ENCODE measurements at regions not wholly inside any gene's neighbourhood (a gene's known extent, or its start where the extent isn't known, plus 50 kb on each side); places are given as distances from the start of the nearest gene placed in this dataset.
A peak's percentile ranks its signal among the peaks of the same experiment; 100 is the strongest.
"Not testable (repeated sequence)": the region's sequence is repeated elsewhere in the genome, so short reads cannot be mapped to it uniquely, and the experiment has no call there.

- peak overlapping the region; percentile 43 for H3K27ac ChIP-seq (ENCODE audit: insufficient read length, low read depth, low read length)
- Mint-ChIP-seq H3K27ac (peak overlapping the region; percentile 73 to 96 (median 94)), H3K36me3 (ENCODE audit: insufficient read depth in 1 of 3, low read depth in 3 of 3) (peaks cover 0 to 2% (median 0%) of the 10 kb centered on the region in 3 experiments; a peak in 2 of 7 replicates), H3K4me3 (no peak overlapping the region), H3K9me3 (no peaks in the 10 kb centered on the region), H3K4me1 (peaks cover 23 to 39% of the 10 kb centered on the region in 2 experiments), H3K27me3 (ENCODE audit: low read depth) (no peaks in the 10 kb centered on the region)
- H4K8ac ChIP-seq (replicated peaks; ENCODE audit: insufficient read length, low read depth, low read length) = no peak overlapping the region
- H2BK15ac ChIP-seq (ENCODE audit: low read depth, low read length) = no peak overlapping the region
- H3K14ac ChIP-seq (ENCODE audit: insufficient read depth, low read length) = no peak overlapping the region
- H3K79me2 ChIP-seq (ENCODE audit: insufficient read depth, low read length) = no peaks in the 10 kb centered on the region
- no peaks in the 10 kb centered on the region for H4K20me1 ChIP-seq (ENCODE audit: control insufficient read depth, insufficient read depth, insufficient read length)
- H3K23me2 ChIP-seq (ENCODE audit: insufficient read length, low read depth, low read length, poor library complexity, severe bottlenecking) = no peaks in the 10 kb centered on the region
- DNase-seq = no peak
- H4K91ac ChIP-seq (ENCODE audit: insufficient read length, low read depth, low read length) = no peak overlapping the region
- no peaks in the 10 kb centered on the region for H3K27me3 ChIP-seq (ENCODE audit: insufficient read depth, low read length)
- H2BK5ac ChIP-seq (ENCODE audit: insufficient read length, low read length) = no peak overlapping the region
- no peak overlapping the region for H3K23ac ChIP-seq (ENCODE audit: insufficient read length, low read depth, low read length)
- no peak overlapping the region for H3K4me2 ChIP-seq (ENCODE audit: insufficient read depth, insufficient read length, low read length)
- H3K56ac ChIP-seq (ENCODE audit: insufficient read length, low read depth, low read length) = no peak overlapping the region
- H3K9me3 ChIP-seq (ENCODE audit: control insufficient read depth, low read depth, low read length) = no peaks in the 10 kb centered on the region
- WGBS (ENCODE audit: extremely low coverage, insufficient read length, low lambda C conversion rate) = no CpG with 5 or more reads among the region's 4 CpGs
- H3T11ph ChIP-seq (ENCODE audit: low read length) = no peak overlapping the region
- H3K9ac ChIP-seq (ENCODE audit: extremely low read depth, insufficient read length, low read length) = no peak overlapping the region
- H2AFZ ChIP-seq (ENCODE audit: low read length) = no peak overlapping the region
- no peak overlapping the region for H3K18ac ChIP-seq (ENCODE audit: insufficient read length, low read depth, low read length)
- H2AK5ac ChIP-seq (ENCODE audit: insufficient read length, low read length) = no peak overlapping the region
- H2BK20ac ChIP-seq (ENCODE audit: low read depth, low read length, poor library complexity, severe bottlenecking) = no peak overlapping the region
- H2BK120ac ChIP-seq (ENCODE audit: low read depth, low read length, poor library complexity, severe bottlenecking) = no peak overlapping the region
- no peak for TF ChIP-seq CTCF (conservative IDR thresholded peaks at IDR 0.05)
- no peaks in the 10 kb centered on the region; the same call in 1 of the 2 replicates for H3K4me1 ChIP-seq (ENCODE audit: insufficient read depth, low read length)
- H4K5ac ChIP-seq (ENCODE audit: insufficient read length, low read depth, low read length) = no peak overlapping the region
- H2BK12ac ChIP-seq (ENCODE audit: insufficient read length, low read depth, low read length) = no peak overlapping the region
- H3K79me1 ChIP-seq (ENCODE audit: insufficient read depth, low read depth, low read length, poor library complexity, severe bottlenecking) = no peaks in the 10 kb centered on the region
- H3K4ac ChIP-seq (ENCODE audit: low read depth, low read length) = no peak overlapping the region
Observed at GRCh38 chr15:35246451-35246850, 161.4 kb upstream of the NANOGP8 start.

- no CpG with 5 or more reads among the region's 2 CpGs for WGBS (ENCODE audit: extremely low coverage, insufficient read length, low lambda C conversion rate)
- H2BK12ac ChIP-seq (ENCODE audit: insufficient read length, low read depth, low read length); H4K5ac ChIP-seq (ENCODE audit: insufficient read length, low read depth, low read length); H3K4me1 ChIP-seq (ENCODE audit: insufficient read depth, low read length); H2BK120ac ChIP-seq (ENCODE audit: low read depth, low read length, poor library complexity, severe bottlenecking); H3T11ph ChIP-seq (ENCODE audit: low read length); H2AK5ac ChIP-seq (ENCODE audit: insufficient read length, low read length); H3K9me3 ChIP-seq (ENCODE audit: control insufficient read depth, low read depth, low read length); H3K36me3 Mint-ChIP-seq (ENCODE audit: insufficient read depth in 1 of 3, low read depth in 3 of 3); H3K27me3 Mint-ChIP-seq (ENCODE audit: low read depth); H3K4ac ChIP-seq (ENCODE audit: low read depth, low read length); H2AFZ ChIP-seq (ENCODE audit: low read length); H3K14ac ChIP-seq (ENCODE audit: insufficient read depth, low read length); H4K8ac ChIP-seq (replicated peaks; ENCODE audit: insufficient read length, low read depth, low read length); H2BK20ac ChIP-seq (ENCODE audit: low read depth, low read length, poor library complexity, severe bottlenecking); H3K18ac ChIP-seq (ENCODE audit: insufficient read length, low read depth, low read length); H3K56ac ChIP-seq (ENCODE audit: insufficient read length, low read depth, low read length); H3K79me2 ChIP-seq (ENCODE audit: insufficient read depth, low read length); H4K91ac ChIP-seq (ENCODE audit: insufficient read length, low read depth, low read length); H3K4me2 ChIP-seq (ENCODE audit: insufficient read depth, insufficient read length, low read length); H3K79me1 ChIP-seq (ENCODE audit: insufficient read depth, low read depth, low read length, poor library complexity, severe bottlenecking); H3K23ac ChIP-seq (ENCODE audit: insufficient read length, low read depth, low read length); H2BK5ac ChIP-seq (ENCODE audit: insufficient read length, low read length); H3K27me3 ChIP-seq (ENCODE audit: insufficient read depth, low read length); H3K9ac ChIP-seq (ENCODE audit: extremely low read depth, insufficient read length, low read length); H2BK15ac ChIP-seq (ENCODE audit: low read depth, low read length); H3K9me3 Mint-ChIP-seq; H4K20me1 ChIP-seq (ENCODE audit: control insufficient read depth, insufficient read depth, insufficient read length); H3K23me2 ChIP-seq (ENCODE audit: insufficient read length, low read depth, low read length, poor library complexity, severe bottlenecking); DNase-seq: not testable (repeated sequence)
- Mint-ChIP-seq H3K4me3 (0 out of 5 replicates have a peak overlapping the region, but pooled peaks of 1 of the 2 experiments have one; percentile 38), H3K27ac (peak overlapping the region; percentile 73 to 96 (median 94)), H3K4me1 (peaks cover 23 to 35% of the 10 kb centered on the region in 2 experiments)
- peak overlapping the region; percentile 43 for H3K27ac ChIP-seq (ENCODE audit: insufficient read length, low read depth, low read length)
Observed at GRCh38 chr15:35245681-35246080, 160.6 kb upstream of the NANOGP8 start.
